RWPE1 (cell line): ENCODE measurements at regions not wholly inside any gene's neighbourhood (a gene's known extent, or its start where the extent isn't known, plus 50 kb on each side); places are given as distances from the start of the nearest gene placed in this dataset.

Source experiments
- CTCF ChIA-PET: fragments of 350-600 bp; sonication (Branson Sonifier 250); formaldehyde crosslinking; extraction: SDS; loops from one replicate; lab custom pipeline; 2021; lab: Yijun Ruan, JAX
- POLR2A ChIA-PET: fragments of 400-600 bp; formaldehyde crosslinking; extraction: SDS; loops from one replicate; lab custom pipeline; 2020; ENCODE audit warnings: antibody characterized with exemption; ENCODE audit not compliant: low non-redundant PET; lab: Yijun Ruan, JAX
- DNase-seq: peaks from one replicate; pipeline ENCODE4 v3.0.0; 2012; ENCODE audit warnings: low spot score
- H3K27ac ChIP-seq: fragments of 450-650 bp; 2 replicates; pipeline ENCODE4 v1.5.1; 2017
- TF ChIP-seq, protein P1 (sequence below): fragments of 450-650 bp; conservative IDR thresholded peaks from 2 replicates; pipeline ENCODE4 v1.5.1; 2017; ENCODE audit warnings: low read depth, mild to moderate bottlenecking

DNA sequence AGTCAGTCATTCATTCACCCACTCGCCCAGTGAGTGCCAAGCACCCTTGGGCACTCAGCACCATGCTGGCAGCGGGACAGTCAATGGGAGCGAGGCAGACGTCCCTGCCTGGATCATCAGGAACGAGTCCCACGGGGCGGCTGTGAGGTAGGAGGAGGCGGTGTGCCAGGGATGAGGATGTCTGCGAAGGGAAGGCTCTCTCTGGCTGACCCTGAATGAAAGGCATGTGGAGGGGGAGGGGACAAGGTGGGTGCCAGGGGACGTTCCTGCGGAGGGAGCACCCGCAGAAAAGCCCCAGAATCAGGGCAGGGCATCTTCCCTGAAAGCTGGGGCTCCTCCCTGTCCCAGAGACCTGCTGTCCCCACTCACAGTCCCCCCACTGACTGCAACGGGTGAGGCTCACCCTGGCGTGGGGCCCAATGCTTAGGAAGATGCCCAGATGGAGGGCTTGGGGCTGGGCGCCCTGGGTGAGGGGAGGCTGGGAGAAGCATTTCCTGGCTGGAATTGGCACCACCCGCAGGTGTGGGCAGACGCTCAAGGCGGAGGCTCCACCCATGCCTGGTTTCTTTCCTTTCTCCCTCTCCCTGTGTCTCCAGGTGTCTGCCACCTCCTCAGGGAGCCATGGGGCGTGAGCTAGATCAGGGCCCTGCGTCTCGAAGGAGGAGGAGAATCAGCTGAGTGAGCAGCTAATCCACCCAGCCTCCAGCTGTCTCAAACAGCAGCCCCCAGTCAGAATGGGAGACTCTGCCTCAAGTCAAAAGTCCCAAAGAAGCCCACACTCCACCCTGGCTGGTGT, 179.0 kb upstream of the PPP1R26 start:
- DNase-seq, result no peak

DNA sequence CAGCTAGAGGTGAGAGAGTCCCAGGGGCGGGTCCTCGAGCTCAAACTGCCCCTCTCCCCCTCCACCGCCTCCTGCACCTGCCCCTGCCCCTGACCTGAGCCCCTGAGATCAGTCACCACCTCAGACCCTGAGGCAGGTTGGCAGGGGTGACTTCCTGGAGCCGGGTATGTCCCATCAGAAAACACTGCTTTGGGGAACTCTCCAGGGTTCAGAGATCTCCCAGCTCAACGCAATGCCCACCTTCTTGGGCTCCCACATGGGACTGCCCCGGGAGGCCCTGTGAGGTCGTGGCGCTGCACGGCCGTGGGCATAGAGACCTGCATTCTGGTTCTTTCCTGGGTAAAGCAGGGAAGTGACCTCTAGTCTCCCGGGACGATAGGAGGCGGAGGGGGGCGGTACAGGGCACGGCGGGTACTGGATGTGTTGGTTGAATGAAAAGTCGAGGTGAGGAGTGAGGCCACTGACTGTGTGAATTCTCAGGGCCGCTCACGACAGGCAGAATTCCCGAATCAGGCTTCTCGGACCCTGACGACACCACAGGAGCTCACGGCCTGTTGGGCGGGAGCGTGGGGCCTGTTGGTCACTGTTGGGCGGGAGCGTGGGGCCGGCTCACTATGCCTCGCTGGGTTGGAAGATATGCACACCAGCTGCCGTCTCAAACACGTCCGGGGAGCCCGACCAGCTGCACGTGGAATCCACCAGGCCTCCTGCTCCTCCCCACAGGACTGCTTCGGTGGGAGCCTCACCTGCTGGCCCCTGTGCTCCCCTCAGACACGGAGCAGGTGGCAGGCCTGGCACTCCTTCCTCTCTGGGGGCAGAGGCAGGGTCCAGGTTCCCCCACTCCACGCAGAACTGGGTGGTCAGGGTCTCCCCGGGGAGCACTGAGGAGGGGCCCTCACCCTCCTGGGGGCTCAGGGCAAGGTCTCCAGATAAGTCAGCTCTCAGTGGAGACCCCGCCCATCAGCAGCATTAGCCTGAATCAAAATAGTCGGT, 178.0 kb upstream of the PPP1R26 start:
- DNase-seq, result no peak
- ChIA-PET CTCF (no interaction called here), POLR2A (no interaction called here)
- TF ChIP-seq, protein P1, sequence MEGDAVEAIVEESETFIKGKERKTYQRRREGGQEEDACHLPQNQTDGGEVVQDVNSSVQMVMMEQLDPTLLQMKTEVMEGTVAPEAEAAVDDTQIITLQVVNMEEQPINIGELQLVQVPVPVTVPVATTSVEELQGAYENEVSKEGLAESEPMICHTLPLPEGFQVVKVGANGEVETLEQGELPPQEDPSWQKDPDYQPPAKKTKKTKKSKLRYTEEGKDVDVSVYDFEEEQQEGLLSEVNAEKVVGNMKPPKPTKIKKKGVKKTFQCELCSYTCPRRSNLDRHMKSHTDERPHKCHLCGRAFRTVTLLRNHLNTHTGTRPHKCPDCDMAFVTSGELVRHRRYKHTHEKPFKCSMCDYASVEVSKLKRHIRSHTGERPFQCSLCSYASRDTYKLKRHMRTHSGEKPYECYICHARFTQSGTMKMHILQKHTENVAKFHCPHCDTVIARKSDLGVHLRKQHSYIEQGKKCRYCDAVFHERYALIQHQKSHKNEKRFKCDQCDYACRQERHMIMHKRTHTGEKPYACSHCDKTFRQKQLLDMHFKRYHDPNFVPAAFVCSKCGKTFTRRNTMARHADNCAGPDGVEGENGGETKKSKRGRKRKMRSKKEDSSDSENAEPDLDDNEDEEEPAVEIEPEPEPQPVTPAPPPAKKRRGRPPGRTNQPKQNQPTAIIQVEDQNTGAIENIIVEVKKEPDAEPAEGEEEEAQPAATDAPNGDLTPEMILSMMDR, result no peak
- H3K27ac ChIP-seq, result no peak overlapping the region

More for the DNA sequence above, 179.0 kb upstream of the PPP1R26 start:
- H3K27ac ChIP-seq, result no peak overlapping the region
- POLR2A ChIA-PET, result no interaction called here
- TF ChIP-seq, protein P1, result no peak
- CTCF ChIA-PET, result interaction anchor here (0.8 kb wide), 1 partner anchor 23 kb away, joined by 4 read pairs; no protein-coding TSS in a partner anchor

DNA sequence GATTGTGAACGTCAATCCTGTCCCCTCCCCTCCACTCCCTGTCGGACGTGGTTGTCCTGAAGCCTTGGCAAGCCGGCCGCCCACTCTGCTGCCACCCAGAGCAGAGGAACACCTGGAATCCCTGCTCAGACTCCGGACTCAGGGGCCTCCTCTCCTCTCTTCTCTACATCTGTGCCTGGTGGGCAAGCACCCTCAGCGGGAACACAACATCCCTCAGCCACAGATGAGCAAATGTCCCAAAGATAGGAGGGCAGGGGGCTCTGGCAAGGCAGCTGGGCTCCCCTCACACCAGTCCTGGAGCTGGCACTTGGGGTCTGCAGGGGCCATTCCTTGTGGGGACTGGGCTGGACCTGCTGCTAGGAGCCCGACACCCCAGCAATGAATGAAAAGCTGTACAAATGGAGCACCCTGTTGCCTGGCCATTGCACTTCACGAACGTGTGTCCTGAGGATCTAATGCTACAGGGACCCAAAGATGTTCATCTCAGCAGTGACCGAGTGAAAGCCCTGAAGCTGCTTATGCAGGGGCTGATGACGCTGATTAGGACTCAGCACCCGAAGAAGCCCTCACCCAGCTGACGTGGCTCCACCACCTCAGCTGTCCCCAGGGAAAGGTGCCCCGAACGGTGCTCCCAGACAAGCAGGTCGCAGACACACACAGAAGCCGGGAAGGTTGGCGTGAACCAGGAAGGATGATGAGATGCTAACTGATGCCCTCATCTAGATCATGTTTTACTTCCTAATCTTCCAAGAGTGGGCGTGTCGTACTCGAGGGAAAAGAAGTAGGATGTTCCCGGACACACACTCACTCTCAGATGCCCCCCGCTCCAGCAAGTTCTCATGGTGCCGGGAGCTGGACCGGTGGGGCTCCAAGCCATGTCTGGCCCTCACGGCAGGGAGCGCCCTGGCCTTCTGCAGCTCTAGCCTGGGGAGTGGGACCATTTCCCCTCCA, 177.0 kb upstream of the PPP1R26 start:
- no peak for DNase-seq
- CTCF ChIA-PET, result interaction anchor here (0.6 kb wide), 1 partner anchor 8 kb away, joined by 5 read pairs; no protein-coding TSS in a partner anchor
- no peak overlapping the region for H3K27ac ChIP-seq
- POLR2A ChIA-PET, result no interaction called here
- TF ChIP-seq, protein P1, result no peak

DNA sequence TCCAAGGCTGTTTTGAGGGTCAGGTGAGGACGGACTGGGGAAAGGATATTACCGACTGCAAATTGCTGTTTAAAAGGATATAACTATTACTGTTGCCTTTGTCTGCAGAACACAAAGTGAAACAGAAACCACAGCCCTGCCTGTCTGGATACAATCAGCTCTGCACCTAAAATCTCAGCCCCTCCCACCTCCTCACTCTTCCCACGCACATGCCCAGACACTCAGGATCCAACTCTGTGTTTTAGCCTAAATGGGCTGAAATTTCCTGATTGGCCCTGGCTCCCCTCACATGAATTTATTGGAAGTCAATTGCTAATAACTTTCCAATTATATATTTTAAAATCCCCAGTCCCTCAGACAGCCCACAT, 176.3 kb upstream of the PPP1R26 start:
- no peak overlapping the region for H3K27ac ChIP-seq
- TF ChIP-seq, protein P1, result no peak
- ChIA-PET POLR2A (no interaction called here), CTCF (no interaction called here)
- DNase-seq, result no peak

DNA sequence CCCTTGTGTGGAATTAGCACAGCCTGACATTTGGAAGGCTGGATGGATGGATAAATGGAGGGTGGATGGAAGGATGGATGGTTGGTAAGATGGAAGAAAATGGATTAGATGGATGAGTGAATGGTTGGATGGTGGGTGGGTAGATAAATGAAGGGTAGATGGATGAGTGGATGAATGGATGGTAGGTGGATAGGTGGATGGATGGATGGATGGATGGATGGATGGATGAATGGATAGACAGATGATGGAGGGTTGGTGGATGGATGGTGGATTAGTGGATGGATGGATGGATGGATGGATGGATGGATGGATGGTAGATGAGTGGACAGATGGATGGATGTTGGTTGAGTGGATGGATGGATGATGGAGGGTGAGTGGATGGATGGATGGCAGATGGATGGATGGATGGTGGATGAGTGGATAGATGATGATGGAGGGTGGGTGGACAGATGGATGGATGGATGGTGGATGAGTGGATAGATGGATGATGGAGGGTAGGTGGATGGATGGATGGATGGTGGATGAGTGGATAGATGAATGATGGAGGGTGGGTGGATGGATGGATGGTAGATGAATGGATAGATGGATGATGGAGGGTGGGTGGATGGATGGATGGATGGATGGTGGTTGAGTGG, 175.6 kb upstream of the PPP1R26 start:
- TF ChIP-seq, protein P1, result no peak
- ChIA-PET CTCF (no interaction called here), POLR2A (no interaction called here)
- no peak for DNase-seq
- no peak overlapping the region for H3K27ac ChIP-seq
